ELR (cell line): ENCODE measurements at regions not wholly inside any gene's neighbourhood (a gene's known extent, or its start where the extent isn't known, plus 50 kb on each side); places are given as distances from the start of the nearest gene placed in this dataset.
A peak's percentile ranks its signal among the peaks of the same experiment; 100 is the strongest.
"Not testable (repeated sequence)": the region's sequence is repeated elsewhere in the genome, so short reads cannot be mapped to it uniquely, and the experiment has no call there.

Experiments used
- DNase-seq: peaks from one replicate; pipeline ENCODE4 v3.0.0-alpha.2; 2015; ENCODE audit warnings: low read depth

GRCh38 chr1:234776876-234777855, 167.2 kb upstream of the IRF2BP2 start:
- DNase-seq = no peak

- DNase-seq = no peak
Measured at GRCh38 chr1:234776256-234776875, 166.4 kb upstream of the IRF2BP2 start.

DNA sequence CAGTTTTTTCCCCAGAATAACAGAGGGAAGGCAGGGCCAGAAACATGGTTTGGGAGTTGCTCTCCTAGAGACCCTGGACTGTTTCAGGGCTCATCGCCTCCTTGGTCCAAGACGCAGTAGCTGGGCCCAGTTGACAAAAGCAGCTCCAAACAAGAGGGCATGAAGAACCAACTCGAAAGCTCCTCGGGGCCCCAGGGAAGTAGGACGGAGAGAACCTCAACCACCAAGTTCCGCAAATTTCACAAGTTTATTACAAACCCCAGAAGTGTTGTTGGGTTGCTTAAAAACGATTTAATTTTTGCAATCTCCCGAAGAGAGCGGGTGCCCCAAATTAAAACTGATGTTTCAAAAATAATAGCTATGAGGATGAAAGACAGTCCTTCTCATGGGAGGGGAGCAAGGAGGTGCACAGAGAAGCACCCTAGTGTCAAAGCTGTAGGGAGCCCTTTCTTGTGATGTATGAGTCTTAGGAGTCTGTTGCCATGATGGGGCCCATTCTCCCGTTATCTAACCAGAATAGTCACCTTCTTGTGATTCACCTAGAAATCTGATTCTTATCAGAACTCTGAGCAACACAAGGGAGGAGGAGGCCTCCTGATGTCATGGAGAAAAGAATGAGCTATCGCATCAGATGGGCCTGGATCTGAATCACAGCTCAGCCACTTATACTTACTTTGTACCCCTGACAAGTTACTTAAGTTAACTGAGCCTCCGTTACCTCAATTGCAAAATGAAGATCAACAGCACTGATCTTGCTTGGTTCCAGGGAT, 165.7 kb upstream of the IRF2BP2 start:
- DNase-seq = peak; percentile 73

- DNase-seq = peak; percentile 28
Measured at GRCh38 chr1:234774971-234775370, 165.0 kb upstream of the IRF2BP2 start.

DNA sequence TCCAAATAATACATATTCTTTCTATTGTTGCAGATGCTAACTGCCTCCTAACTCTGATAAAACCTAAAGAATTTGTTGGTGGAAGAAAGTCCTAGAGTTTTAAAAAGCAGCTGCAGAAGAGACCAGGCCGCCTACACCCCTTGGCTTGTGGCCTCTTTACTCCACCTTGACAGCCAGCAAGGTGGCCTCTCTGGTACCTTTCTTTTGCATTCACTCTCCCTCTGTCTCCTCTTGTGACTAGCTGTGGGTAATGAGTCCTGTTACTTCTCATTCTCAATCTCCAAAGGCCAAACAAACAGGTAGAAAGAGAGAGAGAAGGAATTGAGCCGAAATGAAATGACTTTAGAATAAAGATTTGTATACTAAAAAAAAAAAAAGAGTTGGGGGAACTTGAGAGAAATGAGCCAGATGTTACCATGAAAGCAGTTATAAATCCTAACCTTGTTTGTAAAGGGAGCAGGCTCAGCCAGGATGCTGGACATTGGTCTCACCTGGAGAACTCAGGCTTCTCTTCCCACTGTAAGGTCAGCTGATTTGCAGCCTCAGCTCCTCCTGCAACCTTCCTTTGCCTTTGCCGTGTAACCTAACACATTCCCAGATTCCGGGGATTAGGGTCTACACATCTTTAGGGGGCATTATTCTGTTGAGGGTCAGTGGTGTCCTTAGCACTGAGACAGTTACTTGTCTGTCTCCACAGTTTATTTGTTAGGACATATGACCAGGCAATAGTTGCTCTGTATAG, 164.1 kb upstream of the IRF2BP2 start:
- DNase-seq = no peak

GRCh38 chr1:234772345-234773147, 162.6 kb upstream of the IRF2BP2 start:
- peak; percentile 100 for DNase-seq

GRCh38 chr1:234771642-234772344, 161.8 kb upstream of the IRF2BP2 start:
- DNase-seq = no peak

DNA sequence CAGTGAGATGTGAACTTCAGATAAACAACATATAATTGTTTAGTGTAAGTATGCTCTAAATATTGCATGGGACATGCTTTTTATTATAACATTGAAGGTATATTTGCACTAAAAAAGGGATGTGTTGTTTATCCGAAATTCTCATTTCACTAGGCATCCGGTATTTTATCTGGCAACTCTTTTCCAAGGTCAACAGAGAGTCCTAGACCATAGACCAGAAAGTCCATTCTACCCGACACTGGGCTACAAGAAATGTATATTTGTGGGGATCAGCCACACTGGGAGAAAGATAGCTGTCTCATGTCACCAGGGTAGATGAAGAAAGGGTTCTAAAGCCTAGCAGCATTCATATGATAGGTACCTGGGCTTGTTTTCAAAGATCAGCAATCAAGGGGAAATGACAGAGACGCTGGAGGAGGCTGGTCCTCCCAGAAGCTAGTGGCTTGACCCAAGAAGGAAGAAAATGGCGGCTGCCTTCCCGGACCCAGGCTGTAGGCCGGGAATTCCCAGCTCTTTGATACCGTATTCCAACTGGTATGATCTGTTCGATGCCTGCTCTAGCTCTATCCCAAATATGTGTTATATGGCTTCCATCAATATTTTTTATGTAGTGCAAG, 161.1 kb upstream of the IRF2BP2 start:
- no peak for DNase-seq

- DNase-seq = no peak
Measured at GRCh38 chr1:234769986-234770795, 160.2 kb upstream of the IRF2BP2 start.

DNA sequence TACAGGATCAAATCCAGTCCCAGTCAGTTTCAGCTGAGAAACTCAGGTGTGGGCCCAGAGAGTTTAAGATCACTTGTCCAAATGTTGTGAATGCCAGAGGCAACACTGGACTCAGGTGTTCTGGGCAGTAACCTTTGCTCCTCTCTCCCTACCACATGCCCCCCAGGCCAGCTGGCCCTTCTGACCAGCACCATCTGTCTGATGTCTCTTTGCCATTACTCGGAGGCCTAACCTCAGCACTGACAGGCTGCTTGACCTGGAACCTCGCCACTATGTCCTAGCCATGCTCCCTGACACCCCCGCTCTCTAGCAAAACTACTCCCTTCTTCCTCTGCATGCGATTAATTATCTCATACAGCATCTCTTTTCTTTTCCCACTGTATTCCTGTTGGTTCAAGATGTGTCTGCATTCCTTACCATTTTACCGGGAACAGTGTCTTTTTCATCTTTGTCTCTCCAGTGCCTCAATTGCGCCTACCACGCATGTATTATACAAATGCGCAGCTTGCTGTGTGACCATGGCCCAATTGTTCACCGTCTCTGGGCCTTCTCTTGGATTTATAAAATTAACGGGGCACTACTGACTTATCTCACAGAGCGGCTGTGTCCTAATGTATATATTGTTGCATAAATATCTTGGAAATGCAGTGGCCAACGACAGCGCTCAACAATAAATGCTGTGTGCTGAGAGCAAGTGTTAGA, 159.5 kb upstream of the IRF2BP2 start:
- DNase-seq = no peak

DNA sequence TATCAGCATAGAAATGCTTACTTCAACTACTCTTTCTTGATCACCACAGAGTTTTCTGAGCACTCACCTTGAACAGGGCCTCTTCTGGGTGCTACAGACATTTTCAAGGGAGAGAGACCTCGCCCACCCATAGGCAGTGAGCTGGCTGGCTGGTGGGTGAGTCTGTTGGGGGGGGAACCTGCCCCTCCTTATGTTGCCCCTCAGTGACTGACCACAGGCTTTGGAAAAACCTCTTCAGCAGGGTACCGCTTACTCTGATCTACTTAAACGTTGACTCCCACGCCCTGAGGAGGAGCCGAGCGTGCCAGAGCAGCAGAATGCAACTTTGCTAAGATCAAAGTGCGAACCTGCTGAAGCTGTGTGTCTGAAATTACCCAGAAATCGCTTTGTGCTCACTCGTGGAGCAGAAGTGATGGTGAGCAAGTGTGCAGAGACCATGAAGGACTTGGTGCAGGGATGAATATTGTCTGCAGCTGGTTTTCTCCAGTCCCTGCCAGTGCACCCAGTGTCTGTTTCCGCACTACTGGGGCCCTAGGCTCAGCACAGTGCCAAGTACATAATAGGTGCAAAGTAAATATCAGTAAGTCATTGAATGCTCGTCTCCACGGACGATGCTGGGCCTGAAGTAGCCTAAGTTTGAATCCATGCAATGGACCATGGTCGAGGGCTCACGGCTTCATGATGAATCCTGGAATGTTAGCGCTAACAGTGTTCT, 158.7 kb upstream of the IRF2BP2 start:
- DNase-seq = no peak

DNA sequence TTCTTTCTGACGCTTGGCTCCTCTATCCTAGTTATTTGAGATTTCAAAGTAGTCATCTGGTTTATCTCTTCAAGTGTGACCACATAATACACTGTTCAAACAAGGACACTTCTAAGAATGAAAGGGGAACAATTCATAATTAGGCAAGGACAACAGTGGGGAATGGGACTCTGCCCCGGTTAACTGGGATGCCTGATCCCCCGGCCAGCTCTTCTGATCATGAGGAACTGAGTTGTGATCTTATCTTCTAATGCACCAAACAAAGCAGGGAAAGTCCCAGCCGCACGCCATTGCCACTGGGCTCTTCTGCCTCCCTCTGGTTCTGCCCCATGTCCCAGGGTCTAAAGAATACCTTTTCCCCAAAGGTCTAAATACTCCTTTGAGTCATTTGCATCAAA, 158.2 kb upstream of the IRF2BP2 start:
- no peak for DNase-seq

- DNase-seq = no peak
Measured at GRCh38 chr1:234765672-234766071, 155.7 kb upstream of the IRF2BP2 start.

DNA sequence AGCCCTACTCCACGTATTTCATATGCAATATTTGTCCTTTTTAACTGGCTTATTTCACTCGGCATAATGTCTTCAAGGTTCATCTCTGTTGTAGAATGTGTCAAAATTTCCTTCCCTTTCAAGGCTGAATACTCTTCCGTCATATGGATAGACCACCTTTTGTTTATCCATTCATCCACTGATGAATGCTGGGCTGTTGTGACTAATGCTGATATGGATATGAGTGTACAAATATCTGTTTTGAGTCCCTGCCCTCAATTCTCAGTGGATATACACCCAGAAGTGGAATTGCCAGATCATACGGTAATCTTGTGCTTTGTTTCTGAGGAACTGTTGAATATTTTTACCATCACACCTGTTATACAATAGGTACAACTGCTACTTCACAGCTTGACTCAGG, 155.2 kb upstream of the IRF2BP2 start:
- peak; percentile 81 for DNase-seq

GRCh38 chr1:234763910-234764309, 153.9 kb upstream of the IRF2BP2 start:
- no peak for DNase-seq

DNA sequence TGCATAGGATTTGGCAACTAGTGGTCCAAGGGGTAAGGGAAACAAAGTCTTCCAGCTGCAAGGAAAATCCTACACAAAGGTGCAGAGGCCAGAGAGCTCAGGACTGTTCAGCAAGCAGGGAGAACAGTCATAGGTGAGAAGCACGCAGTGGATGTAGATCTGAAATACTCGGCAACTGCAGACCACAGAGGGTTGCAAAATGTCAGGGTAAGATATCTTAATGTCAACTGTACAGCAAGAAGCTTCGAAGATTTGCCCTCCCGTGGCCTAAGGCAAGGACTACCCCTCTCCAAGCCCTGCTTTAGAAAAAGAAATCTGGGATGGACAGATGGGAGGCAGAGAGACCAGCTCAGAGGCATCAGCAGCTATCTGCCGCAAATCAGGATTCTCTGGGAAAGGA, 153.4 kb upstream of the IRF2BP2 start:
- no peak for DNase-seq

- DNase-seq = not testable (repeated sequence)
Measured at GRCh38 chr1:234762127-234762526, 152.1 kb upstream of the IRF2BP2 start.

DNA sequence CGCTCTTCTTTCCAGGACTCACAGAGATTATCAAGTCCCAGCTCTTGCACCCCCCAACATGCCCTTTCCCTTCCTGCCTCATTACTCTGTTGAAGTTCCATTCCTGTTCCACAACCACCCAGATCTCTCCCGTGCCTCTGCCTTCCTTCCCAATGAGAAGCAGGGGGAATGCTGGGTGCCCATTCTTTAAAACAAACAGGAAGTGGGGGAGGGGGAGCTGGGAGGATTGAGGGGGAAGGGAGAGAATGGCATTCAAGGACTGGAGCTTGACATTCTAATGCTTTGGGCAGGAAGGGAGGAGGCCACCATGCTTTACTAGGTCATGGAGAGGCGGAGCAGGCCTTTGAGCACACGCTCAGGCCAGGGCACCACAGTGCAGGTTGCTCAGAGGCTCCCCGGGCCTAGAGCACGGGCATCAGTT, 150.3 kb upstream of the IRF2BP2 start:
- DNase-seq = no peak
